ENCODE measurements at regions not wholly inside any gene's neighbourhood (a gene's known extent, or its start where the extent isn't known, plus 50 kb on each side); places are given as distances from the start of the nearest gene placed in this dataset.

GRCh38 chr5:99072846-99073245 is 144.0 kb upstream of the CHD1 start:
- Mint-ChIP-seq H3K4me3 (no peak overlapping the region), H3K27me3 (ENCODE audit: low read depth) (no peaks in the 10 kb centered on the region), H3K36me3 (ENCODE audit: low read depth) (no peaks in the 10 kb centered on the region), H3K9me3 (no peaks in the 10 kb centered on the region), H3K27ac (no peak overlapping the region), H3K4me1 (peaks cover 5% of the 10 kb centered on the region)
- TF ChIP-seq CTCF (IDR thresholded peaks at IDR 0.05; ENCODE audit: unreplicated experiment in 3 of 3), result no peak

GRCh38 chr5:99070822-99071221 is 142.0 kb upstream of the CHD1 start:
- H3K27ac Mint-ChIP-seq, result peak overlapping the region in 1 of 3 experiments; percentile 6
- no peak for TF ChIP-seq CTCF (IDR thresholded peaks at IDR 0.05; ENCODE audit: unreplicated experiment in 3 of 3)
- H3K27me3 Mint-ChIP-seq (ENCODE audit: low read depth), result no peaks in the 10 kb centered on the region
- H3K9me3 Mint-ChIP-seq, result no peaks in the 10 kb centered on the region
- H3K36me3 Mint-ChIP-seq (ENCODE audit: low read depth), result no peaks in the 10 kb centered on the region
- H3K4me1 Mint-ChIP-seq, result peaks cover 5% of the 10 kb centered on the region
- H3K4me3 Mint-ChIP-seq, result no peak overlapping the region

- Mint-ChIP-seq H3K4me1 (peaks cover 5% of the 10 kb centered on the region), H3K27ac (no peak overlapping the region), H3K36me3 (ENCODE audit: low read depth) (no peaks in the 10 kb centered on the region), H3K9me3 (no peaks in the 10 kb centered on the region), H3K4me3 (no peak overlapping the region), H3K27me3 (ENCODE audit: low read depth) (no peaks in the 10 kb centered on the region)
- TF ChIP-seq CTCF (IDR thresholded peaks at IDR 0.05; ENCODE audit: unreplicated experiment in 3 of 3), result no peak
Measured at GRCh38 chr5:99070362-99070761, 141.6 kb upstream of the CHD1 start.

- Mint-ChIP-seq H3K27me3 (ENCODE audit: low read depth) (peaks cover 5% of the 10 kb centered on the region), H3K4me1 (peaks cover 5% of the 10 kb centered on the region), H3K4me3 (no peak overlapping the region), H3K9me3 (no peaks in the 10 kb centered on the region), H3K36me3 (ENCODE audit: low read depth) (no peaks in the 10 kb centered on the region), H3K27ac (no peak overlapping the region)
- TF ChIP-seq CTCF (IDR thresholded peaks at IDR 0.05; ENCODE audit: unreplicated experiment in 3 of 3), result no peak
Measured at GRCh38 chr5:99068944-99069650, 140.3 kb upstream of the CHD1 start.

GRCh38 chr5:99063737-99064136 is 134.9 kb upstream of the CHD1 start:
- TF ChIP-seq CTCF (IDR thresholded peaks at IDR 0.05; ENCODE audit: unreplicated experiment in 3 of 3), result no peak
- H3K27ac Mint-ChIP-seq, result no peak overlapping the region
- peaks cover 9% of the 10 kb centered on the region for H3K27me3 Mint-ChIP-seq (ENCODE audit: low read depth)
- no peaks in the 10 kb centered on the region for H3K9me3 Mint-ChIP-seq
- no peak overlapping the region for H3K4me3 Mint-ChIP-seq
- H3K36me3 Mint-ChIP-seq (ENCODE audit: low read depth), result no peaks in the 10 kb centered on the region
- peaks cover 12% of the 10 kb centered on the region for H3K4me1 Mint-ChIP-seq

GRCh38 chr5:99061711-99062110 is 132.9 kb upstream of the CHD1 start:
- H3K27me3 Mint-ChIP-seq (ENCODE audit: low read depth), result peaks cover 9% of the 10 kb centered on the region

More at GRCh38 chr5:99061711-99062110, 132.9 kb upstream of the CHD1 start:
- TF ChIP-seq CTCF (IDR thresholded peaks at IDR 0.05; ENCODE audit: unreplicated experiment in 3 of 3), result no peak
- Mint-ChIP-seq H3K36me3 (ENCODE audit: low read depth) (no peaks in the 10 kb centered on the region), H3K4me3 (no peak overlapping the region), H3K4me1 (peaks cover 12% of the 10 kb centered on the region), H3K27ac (no peak overlapping the region), H3K9me3 (no peaks in the 10 kb centered on the region)

Data from nephron (organoid).